Parathyroid adenoma (tissue), 2 donors: ENCODE measurements at regions not wholly inside any gene's neighbourhood (a gene's known extent, or its start where the extent isn't known, plus 50 kb on each side); places are given as distances from the start of the nearest gene placed in this dataset.

Experiments used
- H2AFZ ChIP-seq: fragments of 300-600 bp; sonication (generic); one replicate; pipeline ENCODE4 v1.7.0; 2017; ENCODE audit warnings: antibody characterized with exemption, mild to moderate bottlenecking
- H3K27ac ChIP-seq: fragments of 300-600 bp; sonication (generic); one replicate; pipeline ENCODE4 v1.7.0; 2017
- H3K27me3 ChIP-seq: fragments of 300-600 bp; sonication (generic); one replicate; pipeline ENCODE4 v1.7.0; 2017; ENCODE audit warnings: low read length; ENCODE audit not compliant: control insufficient read depth, insufficient read depth
- H3K36me3 ChIP-seq: fragments of 300-600 bp; sonication (generic); one replicate; pipeline ENCODE4 v1.7.0; 2017; ENCODE audit warnings: low read length; ENCODE audit not compliant: control insufficient read depth, insufficient read depth
- H3K4me1 ChIP-seq: fragments of 300-600 bp; sonication (generic); one replicate; pipeline ENCODE4 v1.7.0; 2017; ENCODE audit warnings: control low read depth
- H3K4me2 ChIP-seq: fragments of 300-600 bp; sonication (generic); one replicate; pipeline ENCODE4 v1.7.0; 2017; ENCODE audit warnings: low read length
- H3K4me3 ChIP-seq: fragments of 300-600 bp; sonication (generic); one replicate; pipeline ENCODE4 v1.7.0; 2017; ENCODE audit warnings: low read depth, low read length
- H3K79me2 ChIP-seq: fragments of 300-600 bp; sonication (generic); one replicate; pipeline ENCODE4 v1.7.0; 2017; ENCODE audit warnings: control low read depth
- H3K9ac ChIP-seq: fragments of 300-600 bp; sonication (generic); one replicate; pipeline ENCODE4 v1.7.0; 2017; ENCODE audit warnings: mild to moderate bottlenecking
- H3K9me3 ChIP-seq: fragments of 300-600 bp; sonication (generic); one replicate; pipeline ENCODE4 v1.7.0; 2017; ENCODE audit warnings: low read length; ENCODE audit not compliant: control insufficient read depth
- TF ChIP-seq, protein P1 (sequence below): fragments of 300-600 bp; sonication (generic); IDR thresholded peaks from one replicate; pipeline ENCODE4 v1.7.0; 2017; ENCODE audit warnings: antibody characterized with exemption, mild to moderate bottlenecking
- donor health status: primary hyperparathyroidism.

DNA sequence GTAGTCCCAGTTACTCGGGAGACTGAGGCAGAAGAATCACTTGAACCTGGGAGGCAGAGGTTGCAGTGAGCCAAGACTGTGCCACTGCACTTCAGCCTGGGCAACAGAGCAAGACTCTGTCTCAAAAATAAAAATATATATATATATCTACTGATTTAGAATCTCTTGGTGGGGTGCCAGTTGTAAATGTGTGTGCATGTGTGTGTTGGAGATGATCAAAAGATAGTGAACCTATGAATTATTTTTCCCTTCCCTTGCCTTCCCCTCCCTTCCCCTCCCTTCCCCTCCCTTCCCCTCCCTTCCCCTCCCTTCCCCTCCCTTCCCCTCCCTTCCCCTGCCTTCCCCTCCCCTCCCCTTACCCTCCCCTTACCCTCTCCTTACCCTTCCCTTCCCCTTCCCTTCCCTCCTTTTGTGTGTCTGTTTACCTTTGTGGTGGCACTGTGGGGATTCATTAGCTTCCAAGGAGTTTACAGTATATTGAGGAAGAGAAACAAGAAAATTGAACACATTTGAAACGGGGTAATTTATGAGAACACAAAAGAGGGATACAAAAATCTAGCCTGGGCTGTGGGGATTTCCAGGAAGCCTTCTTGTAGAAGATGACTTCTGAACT, 281.5 kb upstream of the DPPA4 start:
- Histone ChIP-seq H3K4me3 (no peak overlapping the region), H2AFZ (no peak overlapping the region), H3K9me3 (no peaks in the 10 kb centered on the region), H3K79me2 (no peaks in the 10 kb centered on the region), H3K27me3 (no peaks in the 10 kb centered on the region), H3K4me2 (no peak overlapping the region), H3K27ac (no peak overlapping the region), H3K36me3 (no peaks in the 10 kb centered on the region), H3K4me1 (no peaks in the 10 kb centered on the region), H3K9ac (no peak overlapping the region)
- TF ChIP-seq, protein P1, sequence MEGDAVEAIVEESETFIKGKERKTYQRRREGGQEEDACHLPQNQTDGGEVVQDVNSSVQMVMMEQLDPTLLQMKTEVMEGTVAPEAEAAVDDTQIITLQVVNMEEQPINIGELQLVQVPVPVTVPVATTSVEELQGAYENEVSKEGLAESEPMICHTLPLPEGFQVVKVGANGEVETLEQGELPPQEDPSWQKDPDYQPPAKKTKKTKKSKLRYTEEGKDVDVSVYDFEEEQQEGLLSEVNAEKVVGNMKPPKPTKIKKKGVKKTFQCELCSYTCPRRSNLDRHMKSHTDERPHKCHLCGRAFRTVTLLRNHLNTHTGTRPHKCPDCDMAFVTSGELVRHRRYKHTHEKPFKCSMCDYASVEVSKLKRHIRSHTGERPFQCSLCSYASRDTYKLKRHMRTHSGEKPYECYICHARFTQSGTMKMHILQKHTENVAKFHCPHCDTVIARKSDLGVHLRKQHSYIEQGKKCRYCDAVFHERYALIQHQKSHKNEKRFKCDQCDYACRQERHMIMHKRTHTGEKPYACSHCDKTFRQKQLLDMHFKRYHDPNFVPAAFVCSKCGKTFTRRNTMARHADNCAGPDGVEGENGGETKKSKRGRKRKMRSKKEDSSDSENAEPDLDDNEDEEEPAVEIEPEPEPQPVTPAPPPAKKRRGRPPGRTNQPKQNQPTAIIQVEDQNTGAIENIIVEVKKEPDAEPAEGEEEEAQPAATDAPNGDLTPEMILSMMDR, result no peak

DNA sequence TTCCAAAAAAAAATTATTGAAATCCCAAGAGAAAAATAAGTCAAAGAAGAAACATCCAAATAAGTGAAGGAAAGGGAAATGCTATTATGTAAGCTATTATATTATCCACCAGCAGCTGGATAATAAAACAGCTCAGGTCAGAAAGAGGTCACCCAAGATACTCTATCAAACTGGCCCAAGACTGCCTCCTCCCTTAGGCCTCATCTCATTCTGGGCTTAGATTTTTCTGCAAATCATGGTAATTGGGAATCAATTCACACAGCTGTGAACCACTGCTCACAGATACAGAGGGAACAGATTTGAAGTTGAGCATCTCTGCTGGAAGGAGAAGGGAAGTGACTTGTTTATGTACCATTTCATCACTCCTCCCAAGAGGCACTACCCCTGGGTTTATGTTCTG, 294.6 kb upstream of the DPPA4 start:
- H3K4me1 ChIP-seq, result no peaks in the 10 kb centered on the region
- H3K36me3 ChIP-seq, result no peaks in the 10 kb centered on the region
- H3K4me2 ChIP-seq, result no peak overlapping the region
- H3K9ac ChIP-seq, result no peak overlapping the region
- TF ChIP-seq, protein P1, result no peak
- H3K9me3 ChIP-seq, result no peaks in the 10 kb centered on the region
- H3K27me3 ChIP-seq, result no peaks in the 10 kb centered on the region
- H3K4me3 ChIP-seq, result no peak overlapping the region
- H2AFZ ChIP-seq, result no peak overlapping the region
- no peaks in the 10 kb centered on the region for H3K79me2 ChIP-seq
- no peak overlapping the region for H3K27ac ChIP-seq

GRCh38 chr3:109640146-109640652, 302.9 kb upstream of the DPPA4 start:
- Histone ChIP-seq H3K4me2 (no peak overlapping the region), H2AFZ (no peak overlapping the region), H3K9ac (no peak overlapping the region), H3K27ac (no peak overlapping the region), H3K9me3 (no peaks in the 10 kb centered on the region), H3K4me1 (no peaks in the 10 kb centered on the region), H3K79me2 (no peaks in the 10 kb centered on the region), H3K4me3 (no peak overlapping the region), H3K36me3 (no peaks in the 10 kb centered on the region), H3K27me3 (no peaks in the 10 kb centered on the region)
- TF ChIP-seq, protein P1, result no peak

GRCh38 chr3:109642025-109642424, 304.7 kb upstream of the DPPA4 start:
- Histone ChIP-seq H3K36me3 (no peaks in the 10 kb centered on the region), H3K4me2 (no peak overlapping the region), H3K79me2 (no peaks in the 10 kb centered on the region), H3K4me1 (no peaks in the 10 kb centered on the region), H2AFZ (no peak overlapping the region), H3K27me3 (no peaks in the 10 kb centered on the region), H3K9me3 (no peaks in the 10 kb centered on the region), H3K4me3 (no peak overlapping the region), H3K9ac (no peak overlapping the region), H3K27ac (no peak overlapping the region)
- TF ChIP-seq, protein P1, result no peak

GRCh38 chr3:109643590-109643989, 306.2 kb upstream of the DPPA4 start:
- Histone ChIP-seq H3K4me2 (no peak overlapping the region), H3K27me3 (no peaks in the 10 kb centered on the region), H3K36me3 (no peaks in the 10 kb centered on the region), H3K9ac (no peak overlapping the region), H3K4me1 (no peaks in the 10 kb centered on the region), H3K4me3 (no peak overlapping the region), H2AFZ (no peak overlapping the region), H3K9me3 (no peaks in the 10 kb centered on the region), H3K27ac (no peak overlapping the region), H3K79me2 (no peaks in the 10 kb centered on the region)
- TF ChIP-seq, protein P1, result no peak
